Esophagus (tissue), 2 donors: ENCODE measurements at regions not wholly inside any gene's neighbourhood (a gene's known extent, or its start where the extent isn't known, plus 50 kb on each side); places are given as distances from the start of the nearest gene placed in this dataset.

Source experiments
- H3K27ac ChIP-seq, 2 donors: one replicate each; pipeline ENCODE4 v1.5.1; 2013; ENCODE audit warnings: low read depth in 2 of 2, mild to moderate bottlenecking in 2 of 2, inconsistent platforms in 1 of 2, low read length in 1 of 2, moderate library complexity in 1 of 2
- H3K27me3 ChIP-seq, 2 donors: one replicate each; pipeline ENCODE4 v1.6.1; 2013; ENCODE audit warnings: low read length in 2 of 2, control low read depth in 1 of 2, mild to moderate bottlenecking in 1 of 2; ENCODE audit not compliant: insufficient read depth in 2 of 2, control insufficient read depth in 1 of 2
- H3K36me3 ChIP-seq, 2 donors: one replicate each; pipeline ENCODE4 v1.6.1; 2013; ENCODE audit warnings: low read length in 1 of 2; ENCODE audit not compliant: control insufficient read depth in 2 of 2, insufficient read depth in 2 of 2
- H3K4me1 ChIP-seq, 2 donors: one replicate each; pipeline ENCODE4 v1.6.1; 2013; ENCODE audit warnings: low read length in 1 of 2; ENCODE audit not compliant: control insufficient read depth in 2 of 2, insufficient read depth in 2 of 2
- H3K4me3 ChIP-seq, 2 donors: one replicate each; pipeline ENCODE4 v1.5.1; 2013; ENCODE audit warnings: low read length in 2 of 2, mild to moderate bottlenecking in 2 of 2, low read depth in 1 of 2, moderate library complexity in 1 of 2
- H3K9me3 ChIP-seq, 2 donors: one replicate each; pipeline ENCODE4 v1.6.1; 2013; ENCODE audit warnings: mild to moderate bottlenecking in 2 of 2, low read depth in 1 of 2, low read length in 1 of 2, moderate library complexity in 1 of 2; ENCODE audit not compliant: control insufficient read depth in 2 of 2, insufficient read depth in 1 of 2
- WGBS, 2 donors: extraction: QIAGEN DNeasy Blood & Tissue Kit; methylation state at CpG; one replicate each; pipeline ENCODE4 v1.1.7; 2013; 5-methylcytosine and 5-hydroxymethylcytosine counted together
- donor health status: healthy with polysubstance abuse.
- donor health status: Bipolar disorder and iron deficiency.

DNA sequence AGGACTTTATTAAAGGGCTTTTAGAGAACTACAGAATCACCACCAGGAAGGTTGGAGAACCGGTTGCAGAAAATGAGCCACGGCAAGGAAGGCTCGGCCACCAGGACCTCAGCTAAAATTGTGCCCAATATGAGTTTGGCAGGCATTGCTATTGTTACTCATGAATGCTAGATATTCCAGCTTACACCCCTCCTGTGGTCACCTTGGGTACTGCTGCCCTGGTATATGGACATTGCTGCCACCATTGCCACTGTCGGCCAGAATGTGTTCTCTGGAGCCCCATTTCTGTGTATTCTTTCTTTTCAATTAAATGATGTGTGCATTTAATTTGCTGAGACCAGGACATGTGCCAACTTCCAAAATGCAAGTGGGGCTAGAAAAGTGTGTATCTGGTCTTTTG, 626.7 kb upstream of the BOD1L1 start:
- Histone ChIP-seq H3K4me1 (no peaks in the 10 kb centered on the region), H3K9me3 (no peaks in the 10 kb centered on the region), H3K36me3 (peaks cover 0 to 2% of the 10 kb centered on the region in 2 donors), H3K4me3 (no peak overlapping the region), H3K27me3 (no peaks in the 10 kb centered on the region), H3K27ac (no peak overlapping the region)
- 81 to 84% methylated on average over 4 of the region's 4 CpGs for WGBS, 2 donors

DNA sequence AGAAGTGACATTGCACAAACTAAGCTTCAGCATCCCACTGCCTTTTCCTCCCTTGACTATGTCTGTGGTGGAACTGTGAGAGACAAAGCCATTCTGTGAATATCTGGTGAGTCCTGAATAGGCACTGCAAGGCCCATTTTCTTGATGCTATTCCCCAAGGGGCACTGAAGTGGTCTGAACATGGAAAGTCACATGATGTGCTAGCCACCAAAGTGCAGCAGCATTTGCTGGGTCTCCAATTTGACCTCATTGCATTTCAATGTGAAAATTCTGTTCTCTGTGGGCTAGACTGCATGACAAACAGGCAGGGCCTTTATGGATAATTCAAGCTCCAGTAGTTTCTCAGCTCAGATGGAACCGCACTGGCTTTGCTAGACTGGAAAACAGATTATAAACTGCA, 627.4 kb upstream of the BOD1L1 start:
- Histone ChIP-seq H3K27me3 (no peaks in the 10 kb centered on the region), H3K9me3 (no peaks in the 10 kb centered on the region), H3K27ac (no peak overlapping the region), H3K4me1 (no peaks in the 10 kb centered on the region), H3K36me3 (peaks cover 0 to 2% of the 10 kb centered on the region in 2 donors), H3K4me3 (no peak overlapping the region)
- WGBS, 2 donors: 85% methylated on average over 1 of the region's 1 CpG

DNA sequence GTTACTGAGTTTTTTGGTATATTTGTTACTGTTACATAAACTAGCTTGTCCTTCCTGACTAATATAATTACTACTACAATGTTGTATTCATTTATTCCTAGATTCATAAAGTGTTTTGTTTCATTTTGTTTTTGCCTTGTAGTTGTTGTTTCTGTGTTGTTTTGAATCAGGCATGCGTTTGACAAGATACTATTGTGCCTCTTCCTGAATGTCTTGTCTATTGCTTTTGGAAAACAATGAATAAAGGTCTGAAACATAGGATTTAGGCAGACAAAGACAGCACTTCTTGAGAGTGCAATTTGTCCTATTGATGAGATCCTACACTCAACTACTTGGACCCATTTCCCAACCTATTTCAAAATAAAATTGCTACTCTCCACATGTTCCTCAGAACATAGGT, 630.4 kb upstream of the BOD1L1 start:
- WGBS, 2 donors: 67 to 85% methylated on average over 1 of the region's 1 CpG

DNA sequence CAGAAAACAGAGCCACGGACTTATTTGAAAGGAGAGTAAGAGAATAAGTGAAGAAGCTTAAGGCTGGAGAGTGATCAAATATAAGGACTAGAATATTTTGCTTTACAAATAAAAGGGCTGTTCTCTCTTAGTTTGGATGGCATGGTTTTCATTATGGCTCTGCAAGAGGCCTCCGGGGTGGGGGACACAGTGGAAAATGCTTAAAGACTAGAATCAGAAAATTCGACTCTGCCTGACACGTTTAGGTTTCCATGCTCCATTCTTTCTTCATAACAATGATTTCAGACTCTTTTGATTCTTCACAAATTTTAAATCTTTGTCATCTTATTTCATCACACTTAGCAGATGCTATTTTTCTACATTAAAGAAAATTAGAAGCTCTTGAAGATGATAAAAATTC, 632.4 kb upstream of the BOD1L1 start:
- Histone ChIP-seq H3K4me3 (no peak overlapping the region), H3K36me3 (no peaks in the 10 kb centered on the region)

More for the DNA sequence above, 630.4 kb upstream of the BOD1L1 start:
- Histone ChIP-seq H3K27me3 (no peaks in the 10 kb centered on the region), H3K4me1 (no peaks in the 10 kb centered on the region), H3K9me3 (no peaks in the 10 kb centered on the region), H3K4me3 (no peak overlapping the region), H3K27ac (no peak overlapping the region), H3K36me3 (peaks cover 0 to 2% of the 10 kb centered on the region in 2 donors)

DNA sequence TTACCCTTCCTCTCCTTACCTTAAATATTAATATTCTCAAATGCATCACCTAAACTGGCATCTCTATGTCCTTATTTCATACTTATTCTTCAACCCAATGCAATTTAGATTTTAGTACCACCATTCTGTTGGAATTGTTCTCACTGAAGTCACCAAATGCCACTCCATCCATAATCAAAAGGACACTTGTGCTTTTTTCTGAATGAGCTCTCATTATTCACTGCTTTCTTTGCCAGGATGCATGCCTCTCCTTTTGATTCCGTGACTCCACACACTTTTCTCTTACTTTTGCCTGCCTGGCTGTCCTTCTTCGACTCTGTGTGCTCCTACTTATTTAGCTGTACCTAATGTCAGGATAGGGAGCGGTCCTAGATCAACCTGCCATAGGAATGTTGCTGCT, 633.1 kb upstream of the BOD1L1 start:
- Histone ChIP-seq H3K4me3 (no peak overlapping the region), H3K4me1 (no peaks in the 10 kb centered on the region), H3K27me3 (no peaks in the 10 kb centered on the region), H3K27ac (no peak overlapping the region), H3K9me3 (no peaks in the 10 kb centered on the region), H3K36me3 (no peaks in the 10 kb centered on the region)
- WGBS, 2 donors: 84 to 91% methylated on average over 3 of the region's 3 CpGs

More for the DNA sequence above, 632.4 kb upstream of the BOD1L1 start:
- Histone ChIP-seq H3K4me1 (no peaks in the 10 kb centered on the region), H3K27me3 (no peaks in the 10 kb centered on the region), H3K9me3 (no peaks in the 10 kb centered on the region), H3K27ac (no peak overlapping the region)
- 85 to 86% methylated on average over 4 of the region's 4 CpGs for WGBS, 2 donors

DNA sequence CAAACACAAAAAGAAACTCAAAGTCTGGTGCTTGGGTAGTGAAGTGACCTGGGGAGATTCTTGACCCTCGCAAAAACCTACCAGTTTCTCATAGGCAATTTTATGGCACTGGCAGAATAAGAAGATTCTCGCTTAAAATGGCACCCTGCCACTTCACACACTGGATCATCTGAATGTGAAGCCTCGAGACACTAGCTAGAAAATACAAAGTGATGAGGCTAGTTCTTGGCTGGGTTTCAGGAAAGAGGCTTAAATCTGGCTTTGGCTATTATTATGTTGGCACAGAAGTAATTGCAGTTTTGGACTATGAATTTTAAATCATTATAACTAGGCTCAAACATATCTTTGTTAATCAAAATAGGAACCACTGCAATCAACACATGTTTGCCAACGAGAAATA, 634.7 kb upstream of the BOD1L1 start:
- no peak overlapping the region for H3K4me3 ChIP-seq
- WGBS, 2 donors: 46 to 65% methylated on average over 4 of the region's 4 CpGs
- H3K9me3 ChIP-seq: no peaks in the 10 kb centered on the region
- H3K4me1 ChIP-seq: no peaks in the 10 kb centered on the region
- H3K36me3 ChIP-seq: no peaks in the 10 kb centered on the region
- H3K27ac ChIP-seq: no peak overlapping the region
- H3K27me3 ChIP-seq: no peaks in the 10 kb centered on the region

DNA sequence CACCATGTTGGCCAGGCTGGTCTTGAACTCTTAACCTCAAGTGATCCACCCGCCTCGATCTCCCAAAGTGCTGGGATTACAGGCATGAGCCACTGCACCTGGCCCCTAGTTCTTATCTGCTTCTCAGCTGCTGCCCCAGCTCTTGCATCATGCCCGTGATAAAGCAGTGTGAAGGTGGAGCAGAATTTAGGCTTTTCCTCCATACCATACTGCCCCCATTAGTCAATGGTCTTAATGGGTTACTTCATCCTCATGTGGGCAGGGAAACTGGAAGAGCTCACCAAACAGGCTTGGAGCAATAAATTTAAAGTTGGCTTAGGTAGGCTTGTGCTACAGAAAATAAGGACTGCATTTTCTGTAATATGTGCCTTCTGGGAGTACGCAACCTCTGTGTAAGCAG, 636.9 kb upstream of the BOD1L1 start:
- Histone ChIP-seq H3K4me1 (no peaks in the 10 kb centered on the region), H3K4me3 (no peak overlapping the region), H3K27me3 (no peaks in the 10 kb centered on the region), H3K9me3 (no peaks in the 10 kb centered on the region), H3K27ac (no peak overlapping the region), H3K36me3 (no peaks in the 10 kb centered on the region)
- WGBS, 2 donors: 66 to 78% methylated on average over 4 of the region's 4 CpGs

DNA sequence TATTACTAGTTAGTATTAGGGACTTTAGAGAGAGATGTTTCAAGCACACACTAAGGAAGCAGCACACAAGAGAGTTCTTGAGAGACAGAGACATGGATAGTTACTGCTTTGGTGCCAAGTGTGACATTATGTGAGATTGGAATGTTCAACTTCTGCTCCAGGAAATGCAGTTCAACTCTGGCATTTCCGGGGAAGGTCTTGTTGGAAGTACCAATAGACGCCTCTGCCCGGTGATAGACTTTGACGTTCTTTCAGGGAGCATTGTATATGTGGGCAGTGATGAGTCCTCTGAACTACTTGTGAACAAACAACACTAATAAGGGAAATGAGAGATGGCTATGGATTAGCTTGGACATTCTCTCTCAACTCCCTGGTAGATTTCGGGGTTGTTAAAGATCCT, 638.1 kb upstream of the BOD1L1 start:
- Histone ChIP-seq H3K27ac (no peak overlapping the region), H3K9me3 (no peaks in the 10 kb centered on the region), H3K4me1 (no peaks in the 10 kb centered on the region), H3K36me3 (no peaks in the 10 kb centered on the region), H3K27me3 (no peaks in the 10 kb centered on the region), H3K4me3 (no peak overlapping the region)
- 86 to 91% methylated on average over 5 of the region's 5 CpGs for WGBS, 2 donors

DNA sequence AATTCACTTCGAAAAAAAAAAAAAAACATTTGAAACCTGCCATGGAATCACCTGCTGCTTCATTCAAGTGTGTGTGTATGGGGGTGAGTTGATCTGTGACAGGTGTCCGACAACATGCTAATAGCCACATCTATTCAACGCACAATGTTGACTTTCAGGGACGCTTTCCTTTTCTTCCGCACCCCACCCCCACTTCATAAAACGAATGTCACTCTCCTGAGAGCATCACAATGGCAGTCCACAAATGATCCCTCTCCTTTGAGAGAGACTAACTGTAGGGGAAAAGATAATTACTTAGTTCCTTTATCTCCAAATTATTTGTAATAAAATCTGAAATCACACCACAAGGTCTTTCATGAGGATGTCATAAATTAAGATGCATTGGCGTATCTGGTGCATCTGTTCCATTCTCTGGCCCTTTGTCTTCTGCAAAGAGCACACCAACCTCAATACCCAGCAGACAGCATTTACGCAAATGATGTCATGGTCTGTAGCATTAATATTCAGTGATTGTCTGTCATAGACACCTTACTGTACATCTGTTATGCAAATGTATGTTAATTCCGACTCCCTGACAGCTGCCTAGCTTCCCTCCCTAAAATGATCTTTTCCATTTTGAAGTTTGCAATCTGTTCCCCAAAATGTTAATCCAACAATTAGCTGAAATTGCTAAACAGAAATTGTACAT, 640.0 kb upstream of the BOD1L1 start:
- 79 to 84% methylated on average over 9 of the region's 9 CpGs for WGBS, 2 donors

DNA sequence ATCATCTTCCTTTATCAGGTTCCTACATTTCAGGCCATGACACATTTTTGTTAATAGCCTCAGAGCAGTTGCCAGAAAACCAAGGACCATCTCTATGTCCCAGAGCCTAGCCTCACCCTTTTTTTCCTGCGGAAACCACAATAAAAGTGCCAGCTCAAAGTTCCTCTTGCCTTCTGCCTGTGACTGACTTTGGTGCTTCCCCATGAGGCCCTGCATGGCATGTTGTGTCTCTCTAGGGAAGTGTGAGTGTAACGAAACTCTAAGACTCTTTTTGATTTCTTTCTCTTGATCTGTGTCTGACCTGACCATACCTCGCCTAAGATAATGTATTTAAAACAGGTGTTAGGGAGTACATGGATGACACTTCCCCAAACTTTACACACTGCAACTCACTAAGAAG, 642.3 kb upstream of the BOD1L1 start:
- Histone ChIP-seq H3K9me3 (no peaks in the 10 kb centered on the region), H3K27ac (no peak overlapping the region), H3K4me1 (no peaks in the 10 kb centered on the region), H3K27me3 (no peaks in the 10 kb centered on the region), H3K4me3 (no peak overlapping the region), H3K36me3 (no peaks in the 10 kb centered on the region)
- WGBS, 2 donors: 60 to 74% methylated on average over 3 of the region's 3 CpGs

More for the DNA sequence above, 640.0 kb upstream of the BOD1L1 start:
- Histone ChIP-seq H3K36me3 (no peaks in the 10 kb centered on the region), H3K4me3 (no peak overlapping the region), H3K27me3 (no peaks in the 10 kb centered on the region), H3K27ac (no peak overlapping the region), H3K9me3 (no peaks in the 10 kb centered on the region), H3K4me1 (no peaks in the 10 kb centered on the region)
